Smooth muscle cell of the brain vasculature (primary cell): ENCODE measurements at regions not wholly inside any gene's neighbourhood (a gene's known extent, or its start where the extent isn't known, plus 50 kb on each side); places are given as distances from the start of the nearest gene placed in this dataset.

Source experiments
- DNase-seq: peaks from one replicate; pipeline ENCODE4 v3.0.0-alpha.2; 2012; ENCODE audit warnings: low read depth, low spot score

DNA sequence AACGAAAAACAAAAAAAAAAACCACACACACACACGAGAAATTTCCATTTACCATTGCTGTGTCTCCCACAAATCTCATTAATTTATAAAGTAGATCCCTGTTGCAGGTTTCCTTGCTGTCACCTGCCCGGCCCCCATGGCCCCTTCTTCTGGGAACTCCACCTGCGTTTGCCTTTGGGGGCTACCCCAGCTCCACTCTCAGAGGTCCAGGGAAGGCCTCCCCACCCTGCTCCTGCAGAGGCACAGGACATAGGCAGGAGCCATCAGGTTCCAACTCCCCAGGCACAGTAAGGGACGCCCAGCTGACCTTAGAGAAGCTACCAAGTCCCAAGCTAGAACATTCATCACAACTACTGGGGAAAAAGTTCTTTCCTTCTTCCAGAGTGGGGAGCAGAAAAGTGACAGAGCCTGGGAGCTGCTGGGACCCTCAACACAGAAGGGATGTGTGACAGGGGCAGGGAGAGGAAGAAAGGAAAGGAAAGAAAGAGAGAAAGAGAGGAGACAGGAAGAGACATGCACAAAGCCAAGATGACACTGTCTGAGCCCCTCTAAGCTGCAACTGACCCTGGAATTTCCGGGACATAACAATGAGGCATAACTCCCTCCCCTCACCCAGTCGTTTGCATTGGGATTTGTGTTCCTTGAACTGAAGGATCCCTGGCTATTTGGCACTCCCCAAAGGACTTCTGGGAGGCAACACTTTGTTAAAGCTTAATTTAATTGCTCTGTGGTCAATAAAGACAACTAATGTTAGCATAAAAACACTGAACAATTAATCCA is 175.7 kb downstream of the SHANK2 start:
- DNase-seq, result no peak

DNA sequence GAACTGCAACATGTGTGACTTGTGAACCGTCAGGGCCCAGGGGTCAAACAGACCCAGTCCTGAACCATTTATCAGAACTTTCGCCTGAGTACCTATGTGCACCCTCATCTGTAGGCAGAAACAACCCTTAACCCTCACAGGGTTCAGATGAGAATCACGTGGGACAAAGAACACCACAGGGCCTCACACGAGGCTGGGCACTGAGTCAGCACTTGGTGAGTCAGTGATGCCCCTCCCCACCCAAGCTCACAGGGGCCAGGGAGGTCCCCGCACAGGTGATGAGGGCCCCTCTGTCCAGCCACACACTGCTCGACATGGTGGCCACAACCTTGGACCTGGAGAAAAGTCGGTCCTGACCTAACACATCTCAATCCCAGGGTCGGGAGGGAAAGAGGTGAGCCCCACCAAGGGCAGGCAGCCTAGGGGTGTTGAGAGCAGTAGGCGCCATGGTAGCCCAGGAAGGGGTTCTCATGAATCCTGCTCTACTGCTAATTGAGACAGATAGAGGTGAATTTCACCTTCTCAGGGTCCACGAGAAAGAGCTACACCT is 176.4 kb downstream of the SHANK2 start:
- no peak for DNase-seq

DNA sequence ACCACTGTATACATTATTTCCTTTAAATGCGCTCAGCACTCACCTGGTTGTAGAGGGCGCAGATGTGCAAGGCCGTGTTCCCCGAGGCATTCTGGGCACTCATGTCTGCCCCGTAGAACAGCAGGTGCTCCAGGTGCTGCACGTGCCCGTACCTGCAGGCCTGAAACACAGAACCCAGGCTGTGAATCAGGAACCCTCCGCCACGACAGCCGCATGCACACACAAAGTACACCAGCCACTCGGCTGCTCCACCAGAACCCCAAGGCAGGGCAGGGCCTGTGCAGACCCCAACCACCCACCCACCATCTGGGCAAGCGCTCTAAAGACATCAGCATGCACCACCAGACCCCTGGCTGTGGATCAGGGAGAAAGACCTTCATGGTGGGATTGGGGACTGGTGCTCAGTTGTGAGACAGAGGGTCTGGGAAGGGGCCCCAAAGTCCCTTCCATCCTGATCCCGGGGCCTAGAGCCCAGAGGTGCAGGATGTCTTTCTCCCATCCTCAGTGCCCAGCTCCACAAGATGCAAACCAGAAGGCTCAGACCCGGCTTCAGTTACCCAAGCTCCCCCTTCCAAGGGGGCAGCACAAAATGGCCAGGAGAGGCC is 177.2 kb downstream of the SHANK2 start:
- no peak for DNase-seq

GRCh38 chr11:71071736-71072509 is 180.5 kb downstream of the SHANK2 start:
- no peak for DNase-seq

DNA sequence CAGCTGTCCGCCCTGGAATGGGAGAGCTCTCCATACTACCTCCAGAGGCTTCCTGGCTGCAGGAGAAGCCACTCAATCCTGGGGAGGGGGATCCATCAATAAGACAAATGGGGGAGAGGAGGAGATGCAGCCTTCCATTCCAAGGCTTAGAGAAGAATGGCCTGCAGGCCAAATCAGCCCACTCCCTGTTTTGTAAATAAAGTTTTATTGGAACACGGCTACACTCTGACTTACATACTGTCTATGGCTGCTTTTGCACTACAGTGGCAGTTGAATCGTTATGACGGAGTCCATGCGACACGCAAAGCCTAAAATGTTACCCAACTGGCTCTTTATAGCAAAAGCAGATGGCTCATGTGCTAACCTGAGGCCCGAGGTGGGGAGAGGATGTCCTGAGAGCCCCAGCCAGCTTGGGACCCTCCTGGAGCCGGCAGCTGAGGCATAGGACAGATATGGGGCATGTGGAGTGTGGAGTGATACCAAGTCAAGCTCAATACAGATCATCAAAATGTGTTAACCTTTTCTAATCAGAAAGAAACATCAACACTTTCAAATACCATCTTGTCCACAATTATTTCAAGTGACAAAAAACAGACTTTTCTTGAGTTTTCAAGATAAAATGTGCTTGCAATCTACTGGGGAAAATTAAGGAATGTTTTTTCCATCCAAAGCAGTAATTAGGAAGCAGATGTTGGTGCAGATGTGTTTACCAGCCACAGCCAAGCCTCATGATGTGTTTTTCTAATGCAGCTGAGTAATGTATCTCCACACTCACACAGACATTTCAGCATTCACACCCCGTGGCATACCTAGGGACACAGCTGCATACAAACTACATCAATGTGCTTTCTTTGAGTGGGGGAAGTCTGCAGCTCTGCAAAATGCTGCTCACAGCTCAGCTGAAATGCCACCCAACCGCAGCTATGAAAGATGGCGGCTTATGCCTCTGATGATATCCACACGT is 181.6 kb downstream of the SHANK2 start:
- no peak for DNase-seq

- no peak for DNase-seq
Observed at GRCh38 chr11:71068963-71069362, 183.4 kb downstream of the SHANK2 start.

- DNase-seq, result no peak
Observed at GRCh38 chr11:71067753-71068152, 184.6 kb downstream of the SHANK2 start.

- no peak for DNase-seq
Observed at GRCh38 chr11:71066311-71066710, 186.1 kb downstream of the SHANK2 start.

GRCh38 chr11:71065841-71066240 is 186.5 kb downstream of the SHANK2 start:
- no peak for DNase-seq

DNA sequence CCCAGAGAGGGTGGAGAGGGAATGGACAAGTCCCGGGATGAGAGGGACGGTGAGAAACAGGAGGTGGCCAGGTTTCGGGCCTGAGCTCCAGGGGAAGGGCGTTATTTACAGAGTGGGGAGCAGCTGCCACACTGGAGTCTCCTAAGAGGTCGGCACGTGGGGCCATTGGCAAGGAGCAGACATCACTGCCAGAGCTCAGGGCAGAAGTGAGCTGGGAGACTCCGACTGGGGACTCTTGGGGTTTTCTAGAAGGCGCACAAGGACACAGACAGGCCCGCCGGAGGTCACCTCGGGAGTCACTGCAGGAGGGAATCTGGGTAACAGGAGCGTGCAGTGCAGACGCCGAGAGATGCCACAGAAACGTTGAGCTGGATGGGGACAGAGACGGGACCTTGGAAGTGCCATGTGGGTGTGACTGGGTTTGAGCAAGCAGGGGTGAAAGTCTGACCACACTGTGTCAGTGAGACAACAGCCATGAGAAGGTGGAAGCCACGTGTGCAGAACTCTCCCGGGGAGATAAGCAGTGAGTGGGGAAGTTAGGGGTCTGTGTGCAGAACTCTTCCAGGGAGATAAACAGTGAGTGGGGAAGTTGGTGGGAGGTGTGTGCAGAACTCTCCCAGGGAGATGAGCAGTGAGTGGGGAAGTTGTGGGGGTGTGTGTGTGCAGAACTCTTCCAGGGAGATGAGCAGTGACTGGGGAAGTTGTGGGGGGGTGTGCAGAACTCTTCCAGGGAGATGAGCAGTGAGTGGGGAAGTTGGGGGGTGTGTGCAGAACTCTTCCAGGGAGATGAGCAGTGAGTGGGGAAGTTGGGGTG is 187.5 kb downstream of the SHANK2 start:
- no peak for DNase-seq

- no peak for DNase-seq
Observed at GRCh38 chr11:71064183-71064582, 188.2 kb downstream of the SHANK2 start.

GRCh38 chr11:71063129-71063528 is 189.2 kb downstream of the SHANK2 start:
- DNase-seq, result no peak

- no peak for DNase-seq
Observed at GRCh38 chr11:71062199-71062598, 190.2 kb downstream of the SHANK2 start.

GRCh38 chr11:71060391-71060791 is 192.0 kb downstream of the SHANK2 start:
- DNase-seq, result no peak

GRCh38 chr11:71059662-71060061 is 192.7 kb downstream of the SHANK2 start:
- no peak for DNase-seq

DNA sequence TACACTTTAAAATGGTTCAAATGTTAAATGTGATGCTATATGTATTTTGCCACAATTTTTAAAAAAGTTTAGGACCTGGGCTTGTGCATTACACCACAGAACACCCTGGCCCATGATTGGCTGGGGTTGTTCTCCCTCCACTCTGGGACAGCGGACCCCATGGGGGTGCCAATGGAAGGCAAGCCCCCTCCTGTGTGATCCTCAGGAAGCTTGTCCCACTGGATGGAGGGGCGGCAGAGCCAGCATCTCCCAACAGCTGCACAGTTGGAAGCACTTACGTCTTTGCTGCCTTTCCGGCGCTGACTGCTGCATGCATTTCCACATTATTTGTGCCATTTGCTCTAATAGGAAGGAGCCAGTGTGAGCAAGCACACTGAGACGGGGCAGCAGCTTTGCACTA is 196.5 kb downstream of the SHANK2 start:
- no peak for DNase-seq
